GM12878 (cell line): ENCODE measurements at regions not wholly inside any gene's neighbourhood (a gene's known extent, or its start where the extent isn't known, plus 50 kb on each side); places are given as distances from the start of the nearest gene placed in this dataset.

Experiments used
- ATAC-seq: fragments of 200-7000 bp; cut with Tn5 transposase; 3 replicates; pipeline ENCODE4 v1.9.1; 2020; ENCODE audit warnings: mild to moderate bottlenecking, moderate library complexity
- BruUV-seq: library from RNA; stranded (reverse); fragments of 400-500 nt; replicated peaks from 2 replicates; lab custom pipeline; 2021; lab: Mats Ljungman, UMichigan
- CTCF ChIA-PET: fragments of 300-600 bp; sonication (Branson Sonifier 250); formaldehyde crosslinking; extraction: SDS; loops from one replicate; lab custom pipeline; 2021; ENCODE audit warnings: inconsistent platforms; lab: Yijun Ruan, JAX
- POLR2A ChIA-PET: fragments of 350-600 bp; formaldehyde crosslinking; extraction: SDS; loops from one replicate; lab custom pipeline; 2021; ENCODE audit warnings: inconsistent platforms; lab: Charles Lee
- RAD21 ChIA-PET: fragments of 300-600 bp; sonication (Branson Sonifier 250); formaldehyde crosslinking; loops from one replicate; lab custom pipeline; 2023; ENCODE audit warnings: antibody characterized with exemption; ENCODE audit not compliant: unreplicated experiment; lab: Charles Lee
- SMC1A ChIA-PET: fragments of 300-600 bp; sonication (Branson Sonifier 250); formaldehyde crosslinking; loops from one replicate; lab custom pipeline; 2023; ENCODE audit not compliant: unreplicated experiment, uncharacterized antibody; lab: Charles Lee
- DNase-seq: peaks from one replicate; pipeline ENCODE4 v3.0.0-alpha.2; 2011; ENCODE audit warnings: low read depth, low spot score
- FAIRE-seq: peaks from 3 replicates; lab custom pipeline; 2011; peaks lifted over from hg19 to GRCh38; lab: Jason Lieb, UNC
- H2AFZ ChIP-seq: 2 replicates; pipeline ENCODE4 v1.6.0; 2011; ENCODE audit warnings: low read depth, low read length, control low read depth; ENCODE audit not compliant: control insufficient read depth
- H3K27ac ChIP-seq: 2 replicates; pipeline ENCODE4 v1.5.1; 2011; ENCODE audit warnings: control low read depth; ENCODE audit not compliant: control insufficient read depth, insufficient read depth
- H3K27me3 ChIP-seq, 2 experiments: replicated peaks in 1 of 2; 2 replicates each; pipeline versions ENCODE4 v1.6.0 to v1.6.1; 2011; ENCODE audit warnings: low read length in 1 of 2; ENCODE audit not compliant: control insufficient read depth in 2 of 2, insufficient read depth in 2 of 2
- H3K36me3 ChIP-seq, 2 experiments: 2 replicates each; pipeline ENCODE4 v1.5.1; 2011; ENCODE audit warnings: low read length in 1 of 2; ENCODE audit not compliant: control insufficient read depth in 2 of 2, insufficient read depth in 2 of 2
- H3K4me1 ChIP-seq: 2 replicates; pipeline ENCODE4 v1.6.1; 2011; ENCODE audit warnings: mild to moderate bottlenecking, low read length, moderate library complexity, mixed read lengths; ENCODE audit not compliant: control insufficient read depth, insufficient read depth
- H3K4me2 ChIP-seq: 2 replicates; pipeline ENCODE4 v1.6.0; 2011; ENCODE audit warnings: control low read depth; ENCODE audit not compliant: control insufficient read depth, insufficient read depth
- H3K4me3 ChIP-seq: fragments of 200-600 bp; sonication (generic); 2 replicates; pipeline ENCODE4 v1.5.1; 2016
- H3K79me2 ChIP-seq: 2 replicates; pipeline ENCODE4 v1.6.0; 2011; ENCODE audit warnings: low read length; ENCODE audit not compliant: control insufficient read depth, insufficient read depth
- H3K9ac ChIP-seq: 2 replicates; pipeline ENCODE4 v1.8.0; 2011; ENCODE audit warnings: low read length, control low read depth, mixed read lengths; ENCODE audit not compliant: control insufficient read depth, insufficient read depth
- H3K9me3 ChIP-seq: replicated peaks from 3 replicates; pipeline ENCODE4 v1.5.1; 2011; ENCODE audit warnings: mild to moderate bottlenecking, low read length; ENCODE audit not compliant: control insufficient read depth, insufficient read depth
- H4K20me1 ChIP-seq: 2 replicates; pipeline ENCODE4 v1.6.0; 2011; ENCODE audit not compliant: control insufficient read depth, insufficient read depth
- CBX3 ChIP-seq: fragments of 200-600 bp; sonication (generic); IDR thresholded peaks from 2 replicates; pipeline ENCODE4 v1.6.1; 2016; ENCODE audit warnings: low read depth, borderline replicate concordance
- CEBPZ ChIP-seq: fragments of 150-350 bp; IDR thresholded peaks from 2 replicates; pipeline ENCODE4 v1.6.1; 2016; ENCODE audit warnings: low read depth, low read length
- ESRRA ChIP-seq: IDR thresholded peaks from 2 replicates; pipeline ENCODE4 v1.6.1; 2012; ENCODE audit warnings: mild to moderate bottlenecking, low read length, improper control_type of control experiment
- GATAD2B ChIP-seq: fragments of 450-650 bp; conservative IDR thresholded peaks from 2 replicates; pipeline ENCODE4 v1.6.1; 2017; ENCODE audit warnings: low read depth, mild to moderate bottlenecking, moderate library complexity
- HDAC6 ChIP-seq: fragments of 200-600 bp; sonication (generic); IDR thresholded peaks from one replicate; pipeline ENCODE4 v1.8.0; 2017; ENCODE audit warnings: antibody characterized with exemption; ENCODE audit not compliant: unreplicated experiment
- HDGF ChIP-seq: fragments of 450-650 bp; IDR thresholded peaks from 2 replicates; pipeline ENCODE4 v1.6.1; 2016; ENCODE audit warnings: antibody characterized with exemption
- LARP7 ChIP-seq: fragments of 450-650 bp; IDR thresholded peaks from 2 replicates; pipeline ENCODE4 v1.6.1; 2017; ENCODE audit warnings: mild to moderate bottlenecking
- MAX ChIP-seq: IDR thresholded peaks from 2 replicates; pipeline ENCODE4 v1.6.1; 2012; ENCODE audit warnings: low read depth, low read length, improper control_type of control experiment
- MLLT1 ChIP-seq: fragments of 450-650 bp; IDR thresholded peaks from 2 replicates; pipeline ENCODE4 v1.6.1; 2016; ENCODE audit warnings: mild to moderate bottlenecking
- POU2F2 ChIP-seq: IDR thresholded peaks from 3 replicates; pipeline ENCODE4 v1.6.1; 2011; ENCODE audit warnings: low read depth, mild to moderate bottlenecking, low read length, borderline replicate concordance
- RB1 ChIP-seq: fragments of 450-650 bp; formaldehyde crosslinking; IDR thresholded peaks from 2 replicates; pipeline ENCODE4 v1.6.1; 2017; ENCODE audit warnings: mild to moderate bottlenecking, borderline replicate concordance
- RBBP5 ChIP-seq: fragments of 200-600 bp; sonication (generic); conservative IDR thresholded peaks from 2 replicates; pipeline ENCODE4 v1.6.1; 2016
- SREBF1 ChIP-seq: IDR thresholded peaks from 2 replicates; pipeline ENCODE4 v1.6.1; 2012; ENCODE audit warnings: mild to moderate bottlenecking, low read length
- SRF ChIP-seq, 2 experiments: IDR thresholded peaks; 2 replicates each; pipeline ENCODE4 v1.6.1; 2011; ENCODE audit warnings: low read depth in 2 of 2, low read length in 2 of 2, mild to moderate bottlenecking in 1 of 2, moderate library complexity in 1 of 2
- YY1 ChIP-seq: IDR thresholded peaks from 2 replicates; pipeline ENCODE4 v1.6.1; 2011; ENCODE audit warnings: low read depth, mild to moderate bottlenecking, low read length
- WGBS: methylation state at CpG from one replicate; pipeline ENCODE4 v1.1.6; 2016; ENCODE audit warnings: low lambda C conversion rate; ENCODE audit not compliant: insufficient replicate concordance, insufficient coverage; ENCODE audit errors: missing lambda C conversion rate; 5-methylcytosine and 5-hydroxymethylcytosine counted together
- in situ Hi-C: fragments of 300-500 bp; cut with MboI; formaldehyde crosslinking; loops from 9 replicates; pipeline ENCODE4 v1.14.3; 2018; ENCODE audit warnings: mixed read lengths
- intact Hi-C: fragments of 100-400 bp; cut with micrococcal nuclease; formaldehyde crosslinking; loops from one replicate; pipeline ENCODE4 v1.14.2; 2022; ENCODE audit not compliant: unreplicated experiment
- TF ChIP-seq, protein P1 (sequence below): fragments of 450-650 bp; IDR thresholded peaks from 2 replicates; pipeline ENCODE4 v1.6.1; 2017; ENCODE audit warnings: mild to moderate bottlenecking
- TF ChIP-seq, protein P2 (sequence below): IDR thresholded peaks from 2 replicates; pipeline ENCODE4 v1.6.1; 2011; ENCODE audit warnings: low read depth, mild to moderate bottlenecking, low read length, moderate library complexity, borderline replicate concordance; ENCODE audit errors: extremely low read depth

DNA sequence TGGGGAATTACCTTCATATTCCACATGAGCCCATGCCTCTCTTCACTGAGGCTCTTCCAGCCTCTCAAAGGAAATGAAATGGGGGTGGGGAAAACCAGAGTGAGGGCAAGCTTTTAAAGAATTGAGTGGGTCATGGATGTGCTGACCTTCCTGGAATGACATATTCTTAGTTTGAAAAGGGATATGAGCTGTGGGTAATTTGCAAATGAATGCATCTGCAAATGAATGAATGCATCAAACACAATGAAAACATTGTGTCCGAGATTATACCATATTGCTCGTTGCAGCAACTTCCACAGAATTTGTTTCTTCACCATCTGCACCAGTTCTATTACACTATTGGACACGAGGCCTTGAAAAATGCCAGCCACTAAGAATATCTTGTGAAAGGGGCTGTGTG is 198.6 kb upstream of the CDH6 start:
- in situ Hi-C loops = no loop called here
- Histone ChIP-seq H2AFZ (no peak overlapping the region), H3K4me2 (no peak overlapping the region), H3K79me2 (no peaks in the 10 kb centered on the region), H3K27me3 (no peaks in the 10 kb centered on the region), H3K27ac (no peak overlapping the region), H3K9me3 (no peaks in the 10 kb centered on the region), H4K20me1 (no peaks in the 10 kb centered on the region), H3K4me1 (no peaks in the 10 kb centered on the region), H3K36me3 (no peaks in the 10 kb centered on the region), H3K4me3 (no peak overlapping the region), H3K9ac (no peak overlapping the region)
- FAIRE-seq = no peak
- CTCF ChIA-PET = interaction anchor here (1.4 kb wide), 1 partner anchor 237 kb away, joined by 3 read pairs; no protein-coding TSS in a partner anchor
- intact Hi-C loops = no loop called here
- TF ChIP-seq, protein P1, sequence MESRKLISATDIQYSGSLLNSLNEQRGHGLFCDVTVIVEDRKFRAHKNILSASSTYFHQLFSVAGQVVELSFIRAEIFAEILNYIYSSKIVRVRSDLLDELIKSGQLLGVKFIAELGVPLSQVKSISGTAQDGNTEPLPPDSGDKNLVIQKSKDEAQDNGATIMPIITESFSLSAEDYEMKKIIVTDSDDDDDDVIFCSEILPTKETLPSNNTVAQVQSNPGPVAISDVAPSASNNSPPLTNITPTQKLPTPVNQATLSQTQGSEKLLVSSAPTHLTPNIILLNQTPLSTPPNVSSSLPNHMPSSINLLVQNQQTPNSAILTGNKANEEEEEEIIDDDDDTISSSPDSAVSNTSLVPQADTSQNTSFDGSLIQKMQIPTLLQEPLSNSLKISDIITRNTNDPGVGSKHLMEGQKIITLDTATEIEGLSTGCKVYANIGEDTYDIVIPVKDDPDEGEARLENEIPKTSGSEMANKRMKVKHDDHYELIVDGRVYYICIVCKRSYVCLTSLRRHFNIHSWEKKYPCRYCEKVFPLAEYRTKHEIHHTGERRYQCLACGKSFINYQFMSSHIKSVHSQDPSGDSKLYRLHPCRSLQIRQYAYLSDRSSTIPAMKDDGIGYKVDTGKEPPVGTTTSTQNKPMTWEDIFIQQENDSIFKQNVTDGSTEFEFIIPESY = no peak
- no peak for TF ChIP-seq CBX3
- no peak for TF ChIP-seq HDAC6
- TF ChIP-seq SRF (IDR thresholded peaks at IDR 0.05; ENCODE audit: low read depth in 2 of 2, low read length in 2 of 2) = no peak
- no peak for TF ChIP-seq YY1
- TF ChIP-seq MLLT1 = no peak
- no peak for TF ChIP-seq ESRRA
- TF ChIP-seq HDGF = no peak
- TF ChIP-seq RBBP5 = no peak
- no peak for TF ChIP-seq LARP7
- TF ChIP-seq GATAD2B = no peak
- no peak for TF ChIP-seq POU2F2
- no peak for TF ChIP-seq RB1
- no peak for TF ChIP-seq CEBPZ
- TF ChIP-seq, protein P2, sequence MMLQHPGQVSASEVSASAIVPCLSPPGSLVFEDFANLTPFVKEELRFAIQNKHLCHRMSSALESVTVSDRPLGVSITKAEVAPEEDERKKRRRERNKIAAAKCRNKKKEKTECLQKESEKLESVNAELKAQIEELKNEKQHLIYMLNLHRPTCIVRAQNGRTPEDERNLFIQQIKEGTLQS = no peak
- no peak for TF ChIP-seq MAX
- no peak for TF ChIP-seq SREBF1
- no TSS peak for BruUV-seq
- ATAC-seq = no peak
- SMC1A ChIA-PET = no interaction called here
- POLR2A ChIA-PET = no interaction called here
- WGBS = 2% methylated on average over 3 of the region's 3 CpGs
- RAD21 ChIA-PET = no interaction called here
- DNase-seq = no peak
